Mesenchymal stem cell (in vitro differentiated cells and primary cell): ENCODE measurements at regions not wholly inside any gene's neighbourhood (a gene's known extent, or its start where the extent isn't known, plus 50 kb on each side); places are given as distances from the start of the nearest gene placed in this dataset.

Source experiments
- DNase-seq: peaks from one replicate; pipeline ENCODE4 v3.0.0-alpha.2; 2013
- H2AFZ ChIP-seq: one replicate; pipeline ENCODE4 v1.6.1; 2013; ENCODE audit warnings: low read depth, mild to moderate bottlenecking, control low read depth, inconsistent platforms, low read length, moderate library complexity
- H2AK5ac ChIP-seq: 2 replicates; pipeline ENCODE4 v1.6.1; 2013; ENCODE audit warnings: low read length, moderate library complexity, mild to moderate bottlenecking, inconsistent platforms; ENCODE audit not compliant: severe bottlenecking
- H2BK120ac ChIP-seq: one replicate; pipeline ENCODE4 v1.6.1; 2013; ENCODE audit warnings: low read depth, mild to moderate bottlenecking, inconsistent platforms, low read length, moderate library complexity
- H2BK12ac ChIP-seq, 2 experiments: one replicate each; pipeline ENCODE4 v1.6.1; 2013; ENCODE audit warnings: inconsistent platforms in 2 of 2, low read length in 2 of 2, mild to moderate bottlenecking in 2 of 2, moderate library complexity in 2 of 2, control low read depth in 1 of 2
- H2BK15ac ChIP-seq: one replicate; pipeline ENCODE4 v1.6.1; 2013; ENCODE audit warnings: mild to moderate bottlenecking, low read depth, inconsistent platforms; ENCODE audit not compliant: poor library complexity, severe bottlenecking
- H2BK5ac ChIP-seq: 2 replicates; pipeline ENCODE4 v1.6.1; 2013; ENCODE audit warnings: low read depth, mild to moderate bottlenecking, low read length, control low read depth, inconsistent platforms; ENCODE audit not compliant: poor library complexity, severe bottlenecking
- H3K14ac ChIP-seq, 2 experiments: one replicate each; pipeline ENCODE4 v1.6.1; 2013; ENCODE audit warnings: inconsistent platforms in 2 of 2, low read length in 2 of 2, control low read depth in 1 of 2, mild to moderate bottlenecking in 1 of 2, moderate library complexity in 1 of 2
- H3K18ac ChIP-seq, 2 experiments: one replicate each; pipeline ENCODE4 v1.6.1; 2013; ENCODE audit warnings: inconsistent platforms in 2 of 2, low read length in 2 of 2, control low read depth in 1 of 2, low read depth in 1 of 2, mild to moderate bottlenecking in 1 of 2
- H3K23ac ChIP-seq, 2 experiments: one replicate each; pipeline ENCODE4 v1.6.1; 2013; ENCODE audit warnings: inconsistent platforms in 2 of 2, low read length in 2 of 2, mild to moderate bottlenecking in 2 of 2, moderate library complexity in 2 of 2, control low read depth in 1 of 2
- H3K27ac ChIP-seq: 2 replicates; pipeline ENCODE4 v1.5.1; 2013; ENCODE audit warnings: mild to moderate bottlenecking, moderate library complexity, low read length, control low read depth, inconsistent platforms; ENCODE audit not compliant: poor library complexity, severe bottlenecking
- H3K27me3 ChIP-seq, 2 experiments: 2 replicates each; pipeline versions ENCODE4 v1.6.1 to v1.7.0; 2013; ENCODE audit warnings: low read length in 2 of 2, mild to moderate bottlenecking in 2 of 2, moderate library complexity in 2 of 2, control low read depth in 1 of 2, inconsistent platforms in 1 of 2; ENCODE audit not compliant: control insufficient read depth in 1 of 2, insufficient read depth in 1 of 2
- H3K36me3 ChIP-seq, 2 experiments: 2 replicates each; pipeline versions ENCODE4 v1.6.1 to v1.7.0; 2013; ENCODE audit warnings: low read length in 2 of 2, control low read depth in 1 of 2, inconsistent platforms in 1 of 2, low read depth in 1 of 2, mild to moderate bottlenecking in 1 of 2; ENCODE audit not compliant: insufficient read depth in 2 of 2, control insufficient read depth in 1 of 2
- H3K4ac ChIP-seq, 2 experiments: one replicate each; pipeline ENCODE4 v1.6.1; 2013; ENCODE audit warnings: inconsistent platforms in 2 of 2, low read length in 2 of 2, mild to moderate bottlenecking in 2 of 2, moderate library complexity in 2 of 2, control low read depth in 1 of 2, low read depth in 1 of 2
- H3K4me1 ChIP-seq: 2 replicates; pipeline ENCODE4 v1.6.1; 2013; ENCODE audit warnings: low read depth, low read length, control low read depth; ENCODE audit not compliant: control insufficient read depth, insufficient read depth
- H3K4me2 ChIP-seq: 2 replicates; pipeline ENCODE4 v1.6.1; 2013; ENCODE audit warnings: low read length, mild to moderate bottlenecking, inconsistent platforms; ENCODE audit not compliant: poor library complexity, severe bottlenecking
- H3K4me3 ChIP-seq, 2 experiments: 2 replicates each; pipeline versions ENCODE4 v1.5.1 to v1.7.0; 2013; ENCODE audit warnings: low read length in 2 of 2, mild to moderate bottlenecking in 2 of 2, control low read depth in 1 of 2, low read depth in 1 of 2; ENCODE audit not compliant: insufficient read depth in 1 of 2
- H3K79me1 ChIP-seq: replicated peaks from 2 replicates; pipeline ENCODE4 v1.6.1; 2013; ENCODE audit warnings: mild to moderate bottlenecking, control low read depth, low read length, inconsistent platforms; ENCODE audit not compliant: poor library complexity, severe bottlenecking
- H3K9ac ChIP-seq: 2 replicates; pipeline ENCODE4 v1.7.0; 2013; ENCODE audit warnings: mild to moderate bottlenecking, low read length, moderate library complexity
- H3K9me3 ChIP-seq: 2 replicates; pipeline ENCODE4 v1.7.0; 2013; ENCODE audit warnings: mild to moderate bottlenecking, low read length; ENCODE audit not compliant: control insufficient read depth
- H4K8ac ChIP-seq: one replicate; pipeline ENCODE4 v1.6.1; 2013; ENCODE audit warnings: inconsistent platforms, mild to moderate bottlenecking, low read length, moderate library complexity
- H4K91ac ChIP-seq: one replicate; pipeline ENCODE4 v1.6.1; 2013; ENCODE audit warnings: mild to moderate bottlenecking, low read length, inconsistent platforms
- WGBS: methylation state at CpG from one replicate; pipeline ENCODE4 v1.1.7; 2013; ENCODE audit warnings: mixed read lengths; 5-methylcytosine and 5-hydroxymethylcytosine counted together

- Histone ChIP-seq H3K79me1 (no peaks in the 10 kb centered on the region), H3K9ac (no peak overlapping the region), H3K27ac (no peak overlapping the region), H3K9me3 (no peaks in the 10 kb centered on the region), H2BK12ac (no peak overlapping the region), H3K4ac (no peak overlapping the region), H3K4me3 (no peak overlapping the region), H3K14ac (no peak overlapping the region), H2BK120ac (no peak overlapping the region), H4K91ac (no peak overlapping the region), H2AK5ac (no peak overlapping the region), H3K36me3 (no peaks in the 10 kb centered on the region), H2AFZ (no peak overlapping the region), H2BK5ac (no peak overlapping the region), H3K18ac (no peak overlapping the region), H3K4me1 (no peaks in the 10 kb centered on the region), H3K4me2 (no peak overlapping the region), H2BK15ac (no peak overlapping the region), H3K23ac (no peak overlapping the region), H4K8ac (no peak overlapping the region), H3K27me3 (no peaks in the 10 kb centered on the region)
- 90% methylated on average over 1 of the region's 1 CpG for WGBS
- no peak for DNase-seq
These were observed 278.0 kb downstream of the PDGFC start for GRCh38 chr4:156693557-156693956.

- no peak overlapping the region for H3K14ac ChIP-seq
- WGBS: no CpG with 5 or more reads among the region's 1 CpG
These were observed 279.6 kb downstream of the PDGFC start for GRCh38 chr4:156692016-156692415.

GRCh38 chr4:156690572-156690971 is 281.0 kb downstream of the PDGFC start:
- no peaks in the 10 kb centered on the region for H3K79me1 ChIP-seq
- no peak overlapping the region for H3K18ac ChIP-seq
- no peak overlapping the region for H3K9ac ChIP-seq
- no peak overlapping the region for H2BK5ac ChIP-seq
- no peak overlapping the region for H3K4me2 ChIP-seq
- no peaks in the 10 kb centered on the region for H3K36me3 ChIP-seq
- H2AK5ac ChIP-seq: no peak overlapping the region
- no peak overlapping the region for H2AFZ ChIP-seq
- no peaks in the 10 kb centered on the region for H3K4me1 ChIP-seq
- no peak overlapping the region for H2BK12ac ChIP-seq
- no peak overlapping the region for H3K14ac ChIP-seq
- no CpG with 5 or more reads among the region's 2 CpGs for WGBS
- H3K27me3 ChIP-seq: no peaks in the 10 kb centered on the region
- H4K91ac ChIP-seq: no peak overlapping the region
- DNase-seq: no peak
- H4K8ac ChIP-seq: no peak overlapping the region
- no peak overlapping the region for H3K27ac ChIP-seq
- no peak overlapping the region for H2BK15ac ChIP-seq
- no peaks in the 10 kb centered on the region for H3K9me3 ChIP-seq
- H3K4me3 ChIP-seq: no peak overlapping the region
- no peak overlapping the region for H3K4ac ChIP-seq
- H3K23ac ChIP-seq: no peak overlapping the region
- no peak overlapping the region for H2BK120ac ChIP-seq

More at GRCh38 chr4:156692016-156692415, 279.6 kb downstream of the PDGFC start:
- Histone ChIP-seq H3K4me2 (no peak overlapping the region), H3K18ac (no peak overlapping the region), H2BK12ac (no peak overlapping the region), H3K4me3 (no peak overlapping the region), H3K4me1 (no peaks in the 10 kb centered on the region), H3K27me3 (no peaks in the 10 kb centered on the region), H3K9ac (no peak overlapping the region), H2BK120ac (no peak overlapping the region), H3K23ac (no peak overlapping the region), H3K9me3 (no peaks in the 10 kb centered on the region), H3K27ac (no peak overlapping the region), H3K79me1 (no peaks in the 10 kb centered on the region), H2AFZ (no peak overlapping the region), H3K4ac (no peak overlapping the region), H4K91ac (no peak overlapping the region), H2AK5ac (no peak overlapping the region), H2BK15ac (no peak overlapping the region), H2BK5ac (no peak overlapping the region), H4K8ac (no peak overlapping the region), H3K36me3 (no peaks in the 10 kb centered on the region)
- DNase-seq: no peak

- Histone ChIP-seq H3K4me2 (no peak overlapping the region), H3K27me3 (no peaks in the 10 kb centered on the region), H2AK5ac (no peak overlapping the region), H3K36me3 (no peaks in the 10 kb centered on the region), H2BK120ac (no peak overlapping the region), H3K23ac (no peak overlapping the region), H3K27ac (peak overlapping the region; percentile 22), H2BK15ac (no peak overlapping the region), H2AFZ (no peak overlapping the region), H3K9me3 (no peaks in the 10 kb centered on the region), H3K14ac (no peak overlapping the region), H3K18ac (no peak overlapping the region), H3K9ac (peak overlapping the region; percentile 70), H2BK12ac (no peak overlapping the region), H3K4ac (no peak overlapping the region), H3K4me1 (no peaks in the 10 kb centered on the region), H3K4me3 (peak overlapping the region in 1 of 2 experiments; percentile 22), H3K79me1 (no peaks in the 10 kb centered on the region), H2BK5ac (no peak overlapping the region), H4K91ac (no peak overlapping the region), H4K8ac (no peak overlapping the region)
- DNase-seq: peak; percentile 73
- 74% methylated on average over 3 of the region's 3 CpGs for WGBS
These were observed 285.5 kb downstream of the PDGFC start for GRCh38 chr4:156686120-156686519.
